ENCODE measurements at regions not wholly inside any gene's neighbourhood (a gene's known extent, or its start where the extent isn't known, plus 50 kb on each side); places are given as distances from the start of the nearest gene placed in this dataset.
A peak's percentile ranks its signal among the peaks of the same experiment; 100 is the strongest.

- peak; percentile 14 for DNase-seq (ENCODE audit: low spot score)
Observed at GRCh38 chr10:43970018-43970698, 321.5 kb upstream of the ZNF32 start.

DNA sequence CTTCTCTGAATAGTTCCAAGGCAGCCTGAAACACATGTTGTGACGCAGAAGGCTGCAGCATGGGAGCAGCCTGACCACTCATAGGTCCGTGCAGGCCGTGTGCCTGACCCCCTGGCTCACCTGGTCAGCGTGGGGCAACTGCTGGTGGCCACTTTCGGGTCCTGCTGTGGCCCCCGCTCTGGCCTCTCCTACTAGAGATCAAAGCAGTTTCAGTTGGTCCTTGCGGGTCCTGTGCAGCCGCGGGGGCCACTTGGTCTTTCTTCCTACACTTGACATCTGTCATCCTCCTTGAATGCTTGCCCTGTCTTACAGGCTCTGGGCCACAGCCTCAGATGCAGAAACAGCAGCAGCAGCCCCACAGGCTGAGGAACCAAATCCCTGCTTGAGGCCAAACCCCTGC lies 320.8 kb upstream of the ZNF32 start:
- DNase-seq (ENCODE audit: low spot score) = peak; percentile 17

DNA sequence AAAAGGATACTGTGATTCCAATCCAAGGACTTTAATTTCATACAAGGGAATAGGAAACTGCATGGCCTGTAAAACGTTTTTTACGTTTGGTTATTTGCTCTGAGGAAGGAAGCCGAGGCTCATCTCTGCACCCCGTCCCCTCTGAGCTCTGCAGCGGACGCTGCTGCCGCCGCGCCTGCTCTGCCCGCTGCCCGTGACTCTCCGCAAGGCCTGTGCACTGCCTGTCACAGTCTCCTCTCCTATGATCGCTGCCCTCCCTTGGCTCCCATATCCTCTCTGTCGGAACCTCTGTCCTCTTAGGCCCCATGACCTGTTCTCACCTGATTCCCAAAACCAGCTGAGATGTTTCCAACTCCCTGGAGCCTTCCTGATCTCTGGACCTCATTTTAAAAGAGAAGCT lies 320.3 kb upstream of the ZNF32 start:
- no peak for DNase-seq (ENCODE audit: low spot score)

DNA sequence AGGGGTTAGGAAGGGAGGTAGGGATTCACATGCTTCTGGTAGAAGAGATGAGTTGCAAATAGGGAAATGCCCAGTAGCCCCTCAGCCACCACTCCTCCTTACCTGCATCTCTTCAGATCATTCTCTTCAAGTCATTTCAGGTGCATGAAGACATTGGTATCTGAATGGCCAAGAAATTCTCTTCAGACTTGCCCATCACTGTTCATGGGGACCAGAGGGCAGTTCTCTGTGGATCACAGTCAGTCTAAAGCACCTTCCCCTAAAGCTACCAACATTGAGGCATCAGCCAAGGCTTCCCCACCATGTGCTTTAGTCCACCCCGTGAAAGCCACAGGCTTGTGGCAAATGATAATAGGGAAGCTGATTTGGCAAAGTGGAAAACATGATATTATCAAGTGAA lies 319.4 kb upstream of the ZNF32 start:
- no peak for DNase-seq (ENCODE audit: low spot score)

GRCh38 chr10:43966571-43966965 lies 317.9 kb upstream of the ZNF32 start:
- no peak for DNase-seq (ENCODE audit: low spot score)

DNA sequence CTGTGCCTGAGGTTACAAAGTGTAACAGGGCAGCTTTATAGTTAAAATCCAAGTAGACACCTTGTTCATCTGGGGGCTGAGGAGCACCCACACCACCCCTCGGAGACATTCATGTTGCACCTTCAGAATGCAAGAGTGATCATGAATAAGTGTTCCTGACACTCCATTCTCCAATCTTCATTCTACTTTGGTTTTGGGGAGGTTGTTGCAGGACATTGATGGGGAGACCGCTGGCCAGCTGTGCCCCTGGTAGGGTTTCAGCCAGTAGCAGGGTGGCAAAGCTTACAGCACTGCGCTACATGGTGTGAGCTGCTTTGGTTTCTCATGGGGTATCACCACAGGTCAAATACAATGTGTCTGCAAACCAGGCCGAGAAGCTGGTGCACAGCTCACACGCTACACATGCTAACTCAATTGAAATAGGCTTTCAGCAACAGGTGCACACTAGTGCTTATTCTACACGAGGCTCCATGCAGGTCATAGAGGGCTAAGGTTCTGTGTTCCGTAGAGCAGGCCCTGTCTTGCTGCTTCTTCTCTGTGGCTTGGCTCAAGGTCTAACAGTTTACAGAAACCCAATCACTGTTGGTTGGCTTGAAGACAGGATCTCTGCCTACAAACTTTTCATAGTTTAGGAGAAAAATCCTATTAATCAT lies 317.4 kb upstream of the ZNF32 start:
- no peak for DNase-seq (ENCODE audit: low spot score)

DNA sequence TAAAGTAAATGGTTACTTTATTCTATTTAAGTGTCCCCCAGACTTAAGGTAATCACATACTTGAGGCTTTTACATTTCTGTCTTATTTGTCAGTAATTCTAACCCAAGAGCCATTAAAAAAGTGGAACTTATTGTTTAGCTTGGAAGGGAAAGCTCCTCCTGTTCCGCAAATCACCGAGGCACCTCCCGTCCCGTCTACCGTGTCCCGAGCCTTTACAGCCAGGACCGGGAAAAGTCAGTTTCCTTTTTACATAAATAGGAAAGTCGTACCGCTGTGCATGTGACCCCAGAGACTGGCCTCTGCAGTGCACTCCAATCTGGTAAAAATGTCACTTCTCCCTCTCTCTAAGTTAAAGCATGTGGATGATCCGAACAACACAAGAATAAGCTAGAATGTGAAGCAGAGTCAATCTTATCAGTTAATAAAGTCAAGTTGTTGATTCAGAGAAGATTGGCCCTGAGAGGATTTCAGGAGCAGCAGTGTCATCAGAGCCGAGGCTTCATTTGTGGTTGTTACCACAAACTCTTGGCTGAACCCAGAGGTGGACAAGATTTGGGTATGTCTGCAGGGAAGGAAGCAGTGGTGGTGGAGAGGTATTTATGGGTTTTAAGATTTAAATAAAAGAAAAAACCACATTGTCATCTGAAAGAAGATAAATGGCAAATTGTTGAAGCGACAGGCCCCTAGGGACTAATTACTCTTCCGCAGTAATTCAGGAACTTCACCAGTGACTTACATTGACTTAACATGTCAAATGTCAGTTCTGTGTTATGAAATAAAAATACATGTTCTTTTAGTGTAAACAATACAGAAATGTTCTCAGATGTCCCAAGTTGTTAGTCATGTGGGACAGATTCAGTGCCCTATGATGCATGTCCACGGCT lies 316.6 kb upstream of the ZNF32 start:
- DNase-seq (ENCODE audit: low spot score) = no peak

DNA sequence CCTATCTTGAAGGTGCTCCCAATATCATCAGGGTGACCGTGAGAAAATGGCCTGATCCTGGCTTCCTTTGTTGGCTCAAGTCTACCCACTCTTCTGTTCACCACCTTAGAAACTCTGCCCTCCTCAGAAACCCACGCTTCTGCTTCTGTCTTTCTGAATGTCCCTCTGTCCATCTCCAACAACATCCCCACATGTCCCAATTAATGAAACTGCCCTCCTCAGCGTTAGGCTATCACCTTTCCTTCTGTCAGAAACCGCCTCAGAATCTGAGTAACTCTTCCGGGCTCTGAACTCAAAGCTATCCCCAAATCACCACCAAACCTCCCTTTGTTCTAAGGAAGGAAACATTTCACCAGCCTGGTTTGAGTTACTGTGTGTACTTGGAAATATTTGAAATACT lies 315.8 kb upstream of the ZNF32 start:
- no peak for DNase-seq (ENCODE audit: low spot score)

- no peak for DNase-seq (ENCODE audit: low spot score)
Observed at GRCh38 chr10:43963793-43964425, 315.2 kb upstream of the ZNF32 start.

DNA sequence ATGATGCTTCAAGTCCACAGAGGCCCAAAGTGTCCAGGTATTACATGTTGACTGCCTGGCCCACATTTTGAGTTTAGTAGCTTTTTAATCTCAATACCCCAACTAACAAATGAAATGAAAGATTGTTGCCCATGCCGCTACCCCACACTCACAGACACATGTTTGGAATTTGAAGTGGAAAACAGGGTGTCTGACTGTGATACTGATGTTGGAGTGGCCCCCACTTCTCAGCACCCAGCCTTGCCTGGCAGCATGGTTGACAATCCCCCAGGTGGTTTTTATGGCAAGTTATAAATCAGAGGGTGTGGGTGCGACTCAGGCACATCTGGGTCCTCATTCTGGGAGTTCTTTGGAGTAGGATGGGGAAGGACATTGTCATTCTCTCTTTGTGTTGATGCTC lies 314.7 kb upstream of the ZNF32 start:
- DNase-seq (ENCODE audit: low spot score) = no peak

- no peak for DNase-seq (ENCODE audit: low spot score)
Observed at GRCh38 chr10:43962346-43963191, 313.9 kb upstream of the ZNF32 start.

DNA sequence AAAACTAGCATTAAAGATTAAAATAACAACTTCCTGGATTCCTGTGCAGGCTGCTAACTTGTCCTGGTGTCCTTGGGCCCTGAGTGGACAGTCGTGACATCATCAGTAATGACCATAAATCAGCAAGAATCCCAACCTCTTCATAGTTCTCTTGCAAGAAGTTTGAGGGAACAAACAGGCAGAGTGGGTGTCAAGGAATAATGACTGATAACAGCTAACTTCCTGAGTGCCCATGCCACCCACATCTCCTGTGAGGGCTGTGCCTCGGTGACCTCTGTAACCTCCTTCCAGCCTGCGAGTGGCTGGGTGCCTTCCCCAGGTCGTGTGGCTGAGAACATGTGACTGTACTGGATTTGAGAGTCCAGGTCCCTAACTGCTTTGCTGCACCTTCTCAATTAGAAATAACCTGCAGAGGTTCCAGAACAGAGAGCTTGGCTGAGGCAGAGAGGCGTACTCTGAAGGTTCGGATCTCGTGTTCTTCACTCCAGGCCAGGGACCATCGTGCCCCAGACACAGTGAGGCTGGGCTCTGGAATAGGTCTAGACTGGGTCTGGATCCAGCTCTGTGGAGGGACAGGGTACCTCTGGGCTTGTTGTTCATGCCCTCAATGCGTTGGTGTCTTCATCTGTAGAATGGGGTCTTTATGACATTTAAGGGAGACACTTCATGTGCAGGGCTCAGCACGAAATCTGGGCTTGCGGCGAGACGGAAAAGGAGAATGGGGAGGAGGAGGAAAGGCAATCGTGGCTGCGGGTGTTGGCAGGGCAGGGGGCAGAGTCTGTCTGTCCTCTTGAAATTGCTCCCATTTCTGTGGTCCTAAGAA lies 313.1 kb upstream of the ZNF32 start:
- DNase-seq (ENCODE audit: low spot score) = no peak

- DNase-seq (ENCODE audit: low spot score) = no peak
Observed at GRCh38 chr10:43960981-43961380, 312.3 kb upstream of the ZNF32 start.

- no peak for DNase-seq (ENCODE audit: low spot score)
Observed at GRCh38 chr10:43960477-43960876, 311.8 kb upstream of the ZNF32 start.

- DNase-seq (ENCODE audit: low spot score) = no peak
Observed at GRCh38 chr10:43960135-43960415, 311.4 kb upstream of the ZNF32 start.

- DNase-seq (ENCODE audit: low spot score) = peak; percentile 3
Observed at GRCh38 chr10:43959364-43960134, 310.9 kb upstream of the ZNF32 start.

- DNase-seq (ENCODE audit: low spot score) = peak; percentile 5
Observed at GRCh38 chr10:43958964-43959363, 310.3 kb upstream of the ZNF32 start.

GRCh38 chr10:43958071-43958432 lies 309.4 kb upstream of the ZNF32 start:
- DNase-seq (ENCODE audit: low spot score) = peak; percentile 5

GRCh38 chr10:43957267-43958070 lies 308.8 kb upstream of the ZNF32 start:
- peak; percentile 5 for DNase-seq (ENCODE audit: low spot score)
